IPS-11a (cell line): ENCODE measurements at regions not wholly inside any gene's neighbourhood (a gene's known extent, or its start where the extent isn't known, plus 50 kb on each side); places are given as distances from the start of the nearest gene placed in this dataset.
"Not testable (repeated sequence)": the region's sequence is repeated elsewhere in the genome, so short reads cannot be mapped to it uniquely, and the experiment has no call there.

Source experiments
- H3K4me3 ChIP-seq: one replicate; pipeline ENCODE4 v1.5.1; 2013; ENCODE audit warnings: low read depth, low read length, control low read depth

GRCh38 chr3:150357923-150358607, 50.0 kb upstream of the TSC22D2 start:
- H3K4me3 ChIP-seq, result no peak overlapping the region

GRCh38 chr3:150357140-150357539, 51.0 kb upstream of the TSC22D2 start:
- no peak overlapping the region for H3K4me3 ChIP-seq

GRCh38 chr3:150355574-150355973, 52.5 kb upstream of the TSC22D2 start:
- H3K4me3 ChIP-seq, result no peak overlapping the region

GRCh38 chr3:150352931-150353330, 55.2 kb upstream of the TSC22D2 start:
- no peak overlapping the region for H3K4me3 ChIP-seq

- H3K4me3 ChIP-seq, result no peak overlapping the region
These were observed 56.7 kb upstream of the TSC22D2 start for GRCh38 chr3:150351398-150351797.

- H3K4me3 ChIP-seq, result no peak overlapping the region
These were observed 58.6 kb upstream of the TSC22D2 start for GRCh38 chr3:150349314-150350097.

GRCh38 chr3:150348500-150348899, 59.6 kb upstream of the TSC22D2 start:
- no peak overlapping the region for H3K4me3 ChIP-seq

- H3K4me3 ChIP-seq, result no peak overlapping the region
These were observed 60.9 kb upstream of the TSC22D2 start for GRCh38 chr3:150346981-150347863.

- no peak overlapping the region for H3K4me3 ChIP-seq
These were observed 61.8 kb upstream of the TSC22D2 start for GRCh38 chr3:150346266-150346665.

GRCh38 chr3:150345021-150345538, 63.0 kb upstream of the TSC22D2 start:
- no peak overlapping the region for H3K4me3 ChIP-seq

- H3K4me3 ChIP-seq, result no peak overlapping the region
These were observed 63.9 kb upstream of the TSC22D2 start for GRCh38 chr3:150344079-150344759.

GRCh38 chr3:150342896-150343467, 65.1 kb upstream of the TSC22D2 start:
- H3K4me3 ChIP-seq, result no peak overlapping the region

GRCh38 chr3:150341891-150342290, 66.2 kb upstream of the TSC22D2 start:
- H3K4me3 ChIP-seq, result no peak overlapping the region

- H3K4me3 ChIP-seq, result not testable (repeated sequence)
These were observed 71.7 kb upstream of the TSC22D2 start for GRCh38 chr3:150336363-150336762.

- H3K4me3 ChIP-seq, result no peak overlapping the region
These were observed 72.5 kb upstream of the TSC22D2 start for GRCh38 chr3:150335631-150336030.

GRCh38 chr3:150334974-150335373, 73.1 kb upstream of the TSC22D2 start:
- H3K4me3 ChIP-seq, result no peak overlapping the region

- H3K4me3 ChIP-seq, result no peak overlapping the region
These were observed 74.6 kb upstream of the TSC22D2 start for GRCh38 chr3:150333477-150333876.

GRCh38 chr3:150331978-150332568, 76.0 kb upstream of the TSC22D2 start:
- no peak overlapping the region for H3K4me3 ChIP-seq

- H3K4me3 ChIP-seq, result no peak overlapping the region
These were observed 77.2 kb upstream of the TSC22D2 start for GRCh38 chr3:150330872-150331271.

- H3K4me3 ChIP-seq, result no peak overlapping the region
These were observed 77.9 kb upstream of the TSC22D2 start for GRCh38 chr3:150330174-150330573.
